HG03565 (cell line): ENCODE measurements at regions not wholly inside any gene's neighbourhood (a gene's known extent, or its start where the extent isn't known, plus 50 kb on each side); places are given as distances from the start of the nearest gene placed in this dataset.
A peak's percentile ranks its signal among the peaks of the same experiment; 100 is the strongest.

Source experiments
- ATAC-seq: cut with Tn5 transposase; IDR thresholded peaks from one replicate; pipeline ENCODE4 v1.9.1; 2021; ENCODE audit warnings: mild to moderate bottlenecking, moderate library complexity; ENCODE audit not compliant: unreplicated experiment

DNA sequence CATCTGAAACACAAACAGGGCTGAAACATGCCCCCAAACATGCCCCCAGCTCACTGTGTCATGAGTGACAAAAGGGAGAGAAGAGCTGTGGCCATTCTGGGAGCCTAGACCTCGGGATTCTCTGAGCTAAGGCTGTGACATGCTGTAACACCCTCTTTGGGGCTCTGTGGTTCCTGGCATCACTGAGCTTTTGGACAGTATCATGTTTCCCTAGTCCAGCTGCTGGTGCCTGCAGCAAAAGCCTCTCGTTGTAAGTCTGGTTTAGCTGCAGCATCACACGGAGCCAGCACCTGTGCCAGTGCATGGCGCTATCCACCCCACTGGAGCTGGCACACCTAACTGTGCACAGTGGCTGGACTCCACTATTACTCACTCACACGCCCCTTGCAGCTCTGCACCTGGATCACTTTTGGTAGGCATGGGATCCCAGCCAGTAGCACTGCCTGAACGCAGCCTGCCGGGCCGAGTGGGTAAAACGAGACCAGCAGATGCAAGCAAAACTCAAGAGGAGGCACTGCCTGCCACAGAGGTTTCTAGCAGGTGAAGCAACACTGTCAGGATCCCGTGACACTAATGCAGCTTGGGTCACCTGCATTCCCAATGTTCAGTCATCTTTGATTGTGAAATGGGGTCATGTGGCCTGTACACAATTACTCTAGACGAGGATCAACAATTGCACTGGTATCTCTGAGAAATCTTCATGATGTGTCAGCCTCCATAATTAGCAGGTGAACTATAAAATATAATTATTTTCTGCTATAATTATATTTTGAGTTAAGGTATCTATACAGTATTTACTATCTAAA, 547.2 kb downstream of the ZNF804A start:
- no peak for ATAC-seq

DNA sequence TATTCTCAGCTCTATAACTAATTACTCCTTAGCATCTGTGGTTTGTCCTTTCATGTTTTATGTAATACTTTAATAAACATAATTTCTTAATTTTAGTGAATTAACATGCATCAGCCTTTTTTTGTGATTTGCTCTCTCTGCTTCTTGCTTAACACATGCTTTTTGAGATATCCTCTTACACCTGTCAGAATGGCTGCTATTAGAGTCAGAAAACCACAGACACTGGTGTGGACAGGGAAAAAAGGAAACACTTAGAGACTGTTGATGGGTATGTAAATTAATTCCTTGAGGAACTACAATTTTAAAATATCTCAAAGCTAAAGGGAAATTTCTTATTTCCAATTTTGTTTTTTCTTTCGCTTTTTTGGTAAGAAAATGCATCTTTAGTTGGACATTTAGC, 549.0 kb downstream of the ZNF804A start:
- no peak for ATAC-seq

DNA sequence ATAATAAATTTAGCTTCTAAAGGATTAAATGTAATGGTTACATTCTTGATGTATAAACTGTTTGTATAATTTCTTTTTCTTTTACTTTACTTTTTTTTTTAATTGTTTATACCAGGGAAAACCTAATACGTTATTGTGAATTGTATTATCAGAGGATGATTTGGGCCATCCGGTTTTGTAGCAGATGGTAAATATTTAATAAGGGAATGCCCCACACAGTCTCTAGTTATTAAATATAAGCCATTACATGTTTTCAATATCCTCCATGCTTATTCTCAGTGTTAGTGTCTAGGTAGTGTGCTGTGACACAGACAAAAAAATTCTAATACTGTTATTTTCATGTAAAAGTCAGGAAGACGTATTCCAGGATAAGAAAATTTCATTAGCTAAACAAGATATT, 553.9 kb downstream of the ZNF804A start:
- ATAC-seq = no peak

DNA sequence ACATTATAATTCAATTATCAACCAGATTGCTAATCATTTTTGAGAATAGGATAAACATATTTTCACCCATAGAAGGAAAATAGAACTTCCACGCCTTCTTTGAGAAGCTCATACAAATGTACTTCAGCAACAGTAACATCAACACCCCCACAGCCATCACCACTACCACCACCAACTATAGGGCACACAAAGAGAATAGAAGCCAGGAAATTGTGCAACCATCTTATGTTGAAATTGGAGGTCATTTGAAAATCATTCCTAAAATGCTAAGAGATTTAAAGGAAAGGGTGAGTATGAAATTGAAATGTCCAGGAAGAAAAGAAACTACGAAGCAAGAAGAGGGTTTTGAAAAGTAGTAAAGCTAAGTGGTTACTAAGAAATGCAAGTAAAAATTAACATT, 563.4 kb downstream of the ZNF804A start:
- no peak for ATAC-seq

DNA sequence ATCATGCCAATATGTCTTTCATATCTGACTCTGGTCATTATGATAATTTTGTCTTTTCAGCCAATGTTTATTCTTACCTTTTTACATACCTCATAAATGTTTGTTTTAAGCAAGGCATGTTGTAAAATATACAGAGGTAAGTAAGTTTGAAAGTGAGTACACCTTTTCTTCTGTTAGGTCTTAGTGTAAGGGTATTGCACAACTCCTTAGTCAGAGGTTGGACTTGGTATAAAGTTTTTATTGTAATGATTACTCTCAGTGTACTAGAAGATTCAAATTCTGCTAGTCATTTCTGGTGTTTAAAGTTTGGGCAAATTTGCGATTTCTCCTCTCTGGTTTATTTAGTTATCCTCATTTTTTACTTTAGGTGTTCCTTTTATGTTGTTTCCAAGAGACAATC, 564.3 kb upstream of the FSIP2 start:
- ATAC-seq = no peak

DNA sequence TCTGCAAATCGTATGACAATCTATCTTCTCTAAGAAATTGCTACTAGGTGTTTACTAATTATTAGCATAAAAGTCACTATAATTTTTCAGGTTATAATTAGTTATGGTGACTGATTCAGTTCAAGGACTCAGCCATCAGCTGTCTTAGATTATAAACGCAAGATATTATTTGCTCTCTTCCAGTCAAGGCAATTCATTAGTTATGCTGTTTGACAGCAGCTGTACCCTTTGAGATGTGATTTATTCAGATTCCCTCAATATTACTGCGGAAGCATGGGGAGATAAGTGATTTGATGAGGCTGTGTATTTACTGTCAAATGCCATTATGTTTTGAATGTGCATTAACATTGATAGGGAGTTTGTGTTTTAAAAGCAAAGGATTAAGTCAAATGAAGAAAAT, 558.9 kb upstream of the FSIP2 start:
- ATAC-seq = no peak

DNA sequence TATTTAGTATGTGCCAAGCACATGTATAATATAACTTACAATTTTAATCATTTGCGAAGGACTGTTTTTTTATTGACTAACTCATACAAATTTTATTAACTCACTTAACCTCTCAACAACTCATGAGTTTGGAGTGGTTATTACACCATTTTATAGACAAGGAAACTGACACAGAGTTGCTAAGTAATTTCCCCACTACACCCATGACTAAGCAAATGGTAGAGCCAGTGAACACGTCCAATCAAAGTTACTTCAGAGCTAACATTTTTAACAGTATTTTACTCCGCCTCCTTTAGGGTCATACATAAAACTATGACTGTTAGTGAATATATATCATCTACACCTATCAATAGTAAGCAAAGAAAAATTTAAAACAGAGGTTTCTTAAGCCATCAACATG, 556.7 kb upstream of the FSIP2 start:
- no peak for ATAC-seq

DNA sequence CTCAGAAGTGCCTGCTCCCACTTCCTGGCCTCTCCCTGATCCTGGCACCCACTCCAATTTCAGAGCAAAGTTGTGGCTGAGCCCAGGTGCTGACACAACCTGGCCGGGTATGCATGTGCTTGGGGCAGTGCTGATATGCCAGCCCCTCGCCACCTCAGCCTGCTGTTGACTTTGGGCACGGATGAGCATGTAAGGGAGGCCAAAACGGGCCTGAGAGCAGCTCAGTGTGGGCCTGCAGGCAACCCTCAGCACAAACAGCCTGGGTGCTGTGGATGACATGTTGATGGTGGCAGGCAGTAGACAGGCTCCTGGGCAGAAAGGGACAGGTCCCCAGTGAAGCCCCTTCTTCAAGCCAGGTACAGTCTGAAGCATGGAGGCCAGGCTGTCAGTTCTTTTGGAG, 553.6 kb upstream of the FSIP2 start:
- ATAC-seq = no peak

DNA sequence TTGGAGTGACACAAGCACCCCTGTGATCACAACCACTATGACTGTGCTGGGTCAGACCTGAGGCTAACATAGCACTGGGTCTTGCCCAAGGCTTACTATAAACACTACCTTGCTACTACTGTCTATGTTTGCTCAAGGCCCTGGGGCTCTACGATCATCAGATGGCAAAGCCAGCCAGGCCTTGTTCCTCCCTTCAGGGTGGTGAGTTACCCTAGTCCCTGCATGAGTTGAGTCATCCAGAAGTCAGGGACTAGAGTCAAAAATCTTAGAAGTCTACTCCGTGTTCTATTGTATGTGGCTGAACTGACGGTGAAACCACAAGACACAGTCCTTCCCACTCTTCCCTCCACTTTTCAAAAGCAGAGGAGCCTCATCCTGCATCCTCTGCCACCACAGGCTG, 551.2 kb upstream of the FSIP2 start:
- ATAC-seq = no peak

DNA sequence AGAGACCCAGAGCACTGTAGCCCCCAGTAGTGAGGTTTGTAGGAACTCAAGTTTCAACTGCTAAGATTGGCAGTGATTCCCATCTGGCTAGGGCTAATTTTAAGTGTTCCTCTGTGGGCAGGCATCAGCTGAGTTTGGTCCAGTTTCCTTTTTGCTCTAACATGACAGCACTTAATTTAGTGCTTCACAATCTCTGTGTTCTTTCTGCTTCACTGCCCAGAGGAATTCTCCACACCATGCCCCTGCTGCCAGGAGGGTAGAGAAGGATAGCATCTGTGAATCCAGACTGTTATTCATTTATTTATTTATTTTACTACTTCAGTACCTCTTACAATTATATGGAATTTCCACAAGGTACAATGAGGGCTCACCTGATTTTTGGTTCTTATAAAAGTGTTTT, 549.9 kb upstream of the FSIP2 start:
- ATAC-seq = no peak

DNA sequence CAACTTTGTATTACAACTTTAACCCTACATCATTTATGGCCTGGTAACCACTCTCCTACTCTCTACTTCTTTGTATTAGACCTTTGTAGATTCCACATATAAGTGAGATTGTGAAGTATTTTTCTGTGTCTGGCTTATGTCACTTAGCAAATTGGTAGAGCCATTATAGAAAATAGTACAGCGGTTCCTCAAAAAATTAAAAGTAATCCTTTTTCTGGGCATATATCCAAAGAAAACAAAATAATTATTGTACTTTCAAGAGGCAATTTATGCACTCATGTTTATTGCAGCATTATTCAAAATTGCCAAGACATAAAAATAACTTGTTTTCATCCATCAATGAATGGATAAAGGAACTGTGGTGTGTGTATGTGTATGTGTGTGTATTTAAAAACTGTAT, 537.5 kb upstream of the FSIP2 start:
- ATAC-seq = no peak

DNA sequence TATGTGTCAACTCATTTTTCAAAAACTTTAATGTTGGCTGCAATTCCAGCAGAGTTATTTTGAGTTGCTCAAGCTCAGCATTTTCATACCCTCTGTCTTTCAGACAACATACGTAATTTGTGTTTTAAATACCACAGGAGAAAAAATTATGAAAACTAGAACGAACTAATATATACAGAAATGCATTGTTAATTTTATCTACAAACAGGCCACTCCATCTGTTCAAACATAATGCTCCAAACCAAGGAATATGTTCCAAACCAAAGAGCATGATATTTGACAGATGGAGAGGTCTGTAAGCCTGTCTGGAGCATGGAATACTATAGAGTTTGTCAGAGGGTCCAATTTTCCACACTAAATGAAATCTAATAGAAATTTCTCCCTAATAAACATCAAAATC, 536.2 kb upstream of the FSIP2 start:
- ATAC-seq = no peak

DNA sequence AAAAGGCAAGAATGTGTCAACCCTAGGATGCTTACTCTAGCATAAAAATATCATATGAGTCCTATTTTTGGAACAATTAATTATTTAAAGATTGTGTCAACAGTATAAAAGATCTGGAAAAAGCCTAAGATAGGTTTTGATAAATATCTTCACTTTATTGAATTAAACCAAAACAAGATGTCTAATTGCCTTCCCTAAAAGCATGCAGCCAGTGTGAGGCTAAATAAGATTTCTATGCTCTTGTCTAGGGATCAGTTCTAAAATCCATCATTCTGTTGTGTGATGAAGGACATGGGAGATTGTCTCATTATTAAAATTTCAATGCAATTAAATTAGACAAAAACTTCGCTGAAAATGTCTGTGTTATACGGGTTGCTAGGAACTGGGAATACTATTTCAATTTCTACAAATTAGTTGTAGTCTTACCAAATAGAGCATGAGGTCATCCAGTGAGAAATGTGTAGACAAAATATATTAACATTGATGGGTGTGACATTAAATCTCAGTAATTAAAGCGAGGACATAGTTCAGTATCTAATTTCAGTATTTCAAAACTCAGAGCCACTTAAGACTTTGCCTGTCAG, 535.6 kb upstream of the FSIP2 start:
- no peak for ATAC-seq

DNA sequence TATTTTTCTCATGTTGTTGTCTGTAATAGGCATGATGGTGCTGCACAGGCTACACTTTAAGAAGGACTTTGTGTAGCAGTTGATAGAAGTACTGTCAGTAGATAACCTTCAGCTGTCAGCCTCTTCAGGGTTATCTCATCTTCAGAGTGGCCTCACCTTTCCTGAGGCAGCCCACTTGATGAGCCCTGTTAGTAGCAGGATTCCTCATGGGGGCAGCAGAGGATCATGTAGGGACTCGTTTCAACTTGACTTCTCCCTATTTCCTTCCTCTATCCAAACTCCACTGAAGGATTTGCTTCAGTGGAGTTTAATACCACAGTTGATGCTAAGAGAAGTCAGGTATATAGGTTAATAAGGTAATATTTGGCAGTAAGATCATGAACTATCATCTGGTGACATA, 530.3 kb upstream of the FSIP2 start:
- ATAC-seq = no peak

DNA sequence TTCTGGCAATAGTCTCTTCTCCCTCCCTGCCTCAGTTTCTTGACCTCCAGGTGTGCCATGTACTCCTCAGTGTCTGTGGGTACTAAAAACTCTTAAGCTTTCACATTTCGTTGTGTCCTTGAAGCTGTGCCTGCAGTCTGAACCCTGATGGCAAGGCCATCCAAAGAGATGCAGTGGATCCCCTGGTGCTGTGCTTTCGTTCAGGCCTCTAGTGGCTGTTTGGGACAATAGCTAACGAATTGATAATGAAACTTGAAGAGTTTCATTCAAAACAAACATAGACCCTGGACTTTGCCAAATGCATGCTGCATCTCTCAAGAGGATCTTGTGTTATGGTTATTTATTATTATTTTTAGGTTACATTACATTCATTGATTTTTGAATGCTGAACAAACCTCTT, 523.1 kb upstream of the FSIP2 start:
- ATAC-seq = peak; percentile 47

DNA sequence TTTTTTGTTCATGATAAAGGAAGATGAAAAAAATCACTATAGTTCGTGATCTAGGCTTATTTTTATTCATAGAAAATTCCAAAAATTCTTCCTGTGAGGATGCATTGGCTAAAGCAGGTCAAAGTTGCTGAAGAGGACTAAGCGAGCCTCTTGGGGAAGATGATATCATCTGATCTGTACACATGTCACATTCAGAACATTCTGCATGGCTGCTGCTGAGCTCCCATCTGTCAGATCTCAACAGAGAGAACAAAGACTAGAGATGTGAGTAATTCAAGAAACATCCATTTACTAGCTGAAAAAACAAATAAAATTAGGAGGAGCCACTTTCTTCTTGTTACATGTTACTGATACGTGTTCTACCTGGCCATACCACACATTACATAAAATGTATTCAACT, 518.6 kb upstream of the FSIP2 start:
- ATAC-seq = no peak

DNA sequence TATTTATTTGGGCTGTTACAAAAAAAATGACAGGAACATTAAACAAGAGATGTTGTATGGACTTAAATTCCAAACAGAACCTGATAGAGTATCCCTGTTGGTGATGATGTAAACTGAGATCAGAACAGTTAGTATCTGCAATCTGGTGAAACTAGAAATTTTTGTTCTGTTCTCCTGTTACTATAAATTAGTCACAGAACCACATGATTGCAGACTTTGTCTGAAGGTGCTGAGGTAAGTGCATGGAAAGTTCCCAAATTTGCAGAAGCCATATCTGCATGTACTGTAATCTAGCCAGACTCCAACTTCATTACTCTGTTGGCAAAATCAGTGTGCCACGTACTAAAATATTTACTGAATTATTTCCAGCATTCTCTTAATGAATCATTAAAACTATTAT, 516.3 kb upstream of the FSIP2 start:
- ATAC-seq = no peak

DNA sequence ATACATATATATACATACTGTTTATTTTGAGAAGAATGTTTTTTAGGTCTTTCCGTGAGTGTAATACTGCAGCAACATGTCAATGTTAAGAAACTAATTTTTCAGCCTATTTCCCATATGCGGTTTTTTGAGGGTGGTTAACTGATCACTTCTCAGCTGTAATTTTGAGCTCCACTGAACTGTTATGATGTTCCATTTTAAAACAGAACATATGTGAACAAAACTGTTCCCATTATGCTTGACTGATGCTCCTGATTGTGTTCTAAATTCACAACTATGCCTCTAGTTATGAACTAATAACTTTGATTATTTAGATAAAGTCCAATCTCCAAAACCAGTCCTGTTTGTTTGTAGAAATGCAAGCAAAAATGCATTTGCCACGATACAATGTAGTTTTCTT, 511.2 kb upstream of the FSIP2 start:
- ATAC-seq = no peak

DNA sequence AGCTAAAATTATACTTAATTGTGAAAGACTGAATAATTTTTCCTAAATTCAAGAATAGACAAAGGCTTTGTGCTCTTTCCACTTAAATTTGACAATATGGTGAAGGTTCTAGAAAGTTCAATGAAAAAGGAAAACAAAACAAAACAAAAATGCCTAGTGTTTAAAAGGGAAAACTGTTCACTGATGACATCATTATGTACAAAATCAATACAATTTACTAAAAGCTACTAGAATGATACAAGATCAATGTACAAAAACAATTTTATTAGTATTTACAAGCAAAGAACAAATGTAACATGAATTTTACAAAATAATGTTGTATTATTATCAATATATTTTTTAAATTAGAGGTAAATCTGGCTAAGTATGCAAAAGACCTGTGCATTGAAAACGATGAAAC, 499.1 kb upstream of the FSIP2 start:
- ATAC-seq = no peak

DNA sequence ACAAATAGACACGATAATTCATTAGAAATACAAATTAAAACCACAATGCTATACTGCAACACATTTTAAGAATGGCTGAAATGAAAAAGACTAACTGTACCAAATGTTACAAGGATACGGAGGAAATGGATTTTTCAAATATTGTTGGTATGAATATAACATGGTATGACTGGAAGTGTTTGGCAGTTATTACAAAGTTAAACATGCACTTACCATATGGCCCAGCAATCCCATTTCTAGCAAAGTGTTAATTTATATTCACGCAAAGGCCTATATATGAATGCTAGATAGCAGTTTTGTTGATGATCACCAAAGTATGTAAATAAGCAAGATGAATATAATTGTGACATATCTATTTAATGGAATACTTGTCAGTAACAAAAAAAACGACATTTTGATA, 497.8 kb upstream of the FSIP2 start:
- no peak for ATAC-seq

DNA sequence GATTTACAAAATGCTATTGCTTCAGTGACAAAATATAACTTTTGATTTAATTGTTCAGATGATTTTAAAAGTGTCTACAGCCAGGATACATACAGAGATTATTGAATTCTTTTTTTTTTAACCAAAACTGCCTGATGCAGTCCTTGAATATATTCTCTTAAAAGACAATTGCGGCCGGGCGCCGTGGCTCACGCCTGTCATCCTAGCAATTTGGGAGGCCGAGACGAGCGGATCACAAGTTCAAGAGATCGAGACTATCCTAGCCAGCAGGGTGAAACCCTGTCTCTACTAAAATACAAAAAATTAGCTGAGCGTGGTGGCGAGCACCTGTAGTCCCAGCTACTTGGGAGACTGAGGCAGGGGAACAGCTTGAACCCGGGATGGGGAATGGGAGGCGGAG, 497.0 kb upstream of the FSIP2 start:
- no peak for ATAC-seq

DNA sequence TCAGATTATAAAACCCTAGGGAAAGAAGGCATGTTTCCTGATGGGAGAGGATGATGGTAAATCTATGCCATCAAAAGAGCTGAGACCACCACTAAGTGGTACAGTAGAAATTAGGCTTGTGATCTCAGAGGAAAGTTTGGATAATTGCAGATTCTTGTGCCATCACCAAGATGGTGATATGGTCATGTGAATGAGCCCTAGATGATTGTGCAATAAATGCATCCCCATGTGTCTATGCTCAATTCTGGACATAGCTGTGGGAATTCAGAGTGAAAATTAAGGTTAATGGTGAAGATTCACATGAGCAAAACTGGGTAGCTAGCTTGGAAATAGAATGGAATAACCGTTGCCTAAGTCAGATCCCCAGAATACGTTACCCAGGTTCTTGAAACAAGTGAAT, 496.1 kb upstream of the FSIP2 start:
- no peak for ATAC-seq

DNA sequence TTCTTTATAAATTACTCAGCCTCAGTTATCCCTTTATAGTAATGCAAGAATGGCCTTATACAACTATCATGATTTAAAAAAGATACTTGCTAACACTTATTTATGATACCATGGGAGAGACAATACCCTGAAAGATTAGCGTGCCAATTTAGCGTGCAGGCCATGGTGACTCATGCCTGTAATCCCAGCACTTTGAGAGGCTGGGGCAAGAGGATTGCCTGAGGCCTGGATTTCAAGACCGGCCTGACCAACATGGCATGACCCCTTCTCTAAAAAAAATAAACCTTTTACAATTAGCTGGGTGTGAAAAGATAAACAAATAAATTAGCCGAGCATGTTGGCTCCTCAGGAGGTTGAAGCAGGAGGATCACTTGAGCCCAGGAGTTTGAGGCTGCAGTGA, 493.4 kb upstream of the FSIP2 start:
- no peak for ATAC-seq
